ENCODE measurements at regions not wholly inside any gene's neighbourhood (a gene's known extent, or its start where the extent isn't known, plus 50 kb on each side); places are given as distances from the start of the nearest gene placed in this dataset.
"Not testable (repeated sequence)": the region's sequence is repeated elsewhere in the genome, so short reads cannot be mapped to it uniquely, and the experiment has no call there.

DNA sequence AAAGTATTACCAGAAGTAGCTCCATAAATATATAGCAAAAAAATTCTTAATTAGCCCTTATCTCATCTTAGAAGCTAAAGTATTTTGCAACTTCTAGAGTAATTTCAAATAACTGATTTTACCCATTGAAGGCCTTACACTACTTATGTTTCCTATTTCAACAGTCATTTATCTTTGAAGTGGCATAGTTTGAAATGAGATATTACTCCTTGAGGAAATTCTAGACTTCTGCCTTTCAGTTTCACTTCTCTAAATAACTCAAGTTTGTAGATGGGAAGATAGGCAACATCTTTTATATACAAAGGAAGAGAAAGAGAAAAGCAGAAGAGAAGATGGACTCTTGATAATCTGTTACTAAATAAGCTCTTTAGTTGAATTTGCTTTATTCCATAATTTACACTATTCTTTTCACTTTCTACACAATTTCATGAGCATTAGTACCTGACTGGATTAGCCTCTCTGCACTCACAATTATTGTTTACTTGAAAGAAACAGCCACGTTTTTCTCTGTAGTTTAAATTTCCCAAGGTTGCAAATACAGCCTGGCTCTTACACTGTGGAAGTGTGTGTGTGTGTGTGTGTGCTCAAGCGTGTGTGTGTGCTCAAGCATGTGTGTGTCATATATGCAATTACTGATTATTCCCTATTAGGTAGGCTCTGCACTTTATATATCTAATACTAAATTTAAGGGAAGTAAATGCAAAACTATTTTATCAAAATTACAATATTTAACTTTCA is 60.6 kb upstream of the EMB start:
- no peak for DNase-seq (ENCODE audit: low read depth)

DNA sequence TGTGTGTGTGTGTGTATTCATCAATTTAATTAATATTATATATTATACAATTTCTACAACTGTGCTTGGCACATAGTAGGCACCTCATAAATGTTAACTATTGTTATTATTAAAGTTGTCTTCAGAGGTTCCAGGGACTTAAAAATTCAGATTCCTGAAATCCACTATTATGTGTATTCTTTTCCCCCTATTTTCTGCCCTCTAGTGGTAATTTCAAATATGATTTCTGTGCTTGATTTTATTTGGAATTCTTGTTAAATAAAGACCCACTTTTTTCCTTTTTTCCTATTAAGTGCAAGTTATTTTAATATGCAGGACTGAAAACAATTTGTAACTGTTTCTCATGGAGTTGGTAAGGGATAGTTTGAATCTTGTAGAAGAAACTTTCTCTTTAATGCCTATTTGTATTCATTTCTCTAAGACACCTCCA is 72.0 kb upstream of the EMB start:
- not testable (repeated sequence) for DNase-seq (ENCODE audit: low read depth)

DNA sequence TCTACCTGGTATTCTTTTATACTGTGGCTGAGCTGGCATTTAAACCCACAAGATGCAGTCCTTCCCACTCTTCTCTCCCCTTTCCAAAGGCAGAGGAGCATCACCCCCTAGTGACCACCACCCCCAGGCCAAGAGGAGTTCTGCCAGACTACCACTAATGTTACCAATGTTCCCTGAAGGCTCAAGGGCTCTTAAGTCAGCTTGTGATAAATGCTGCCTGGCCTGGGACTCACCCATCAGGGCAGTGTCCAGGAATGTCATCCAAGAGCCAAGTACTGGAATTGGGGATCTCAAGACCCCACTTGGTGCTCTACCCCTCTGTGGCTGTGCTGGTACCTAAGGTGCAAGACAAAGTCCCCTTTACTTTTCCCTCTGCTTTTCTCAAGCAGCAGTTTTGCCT is 80.0 kb upstream of the EMB start:
- not testable (repeated sequence) for DNase-seq (ENCODE audit: low read depth)

DNA sequence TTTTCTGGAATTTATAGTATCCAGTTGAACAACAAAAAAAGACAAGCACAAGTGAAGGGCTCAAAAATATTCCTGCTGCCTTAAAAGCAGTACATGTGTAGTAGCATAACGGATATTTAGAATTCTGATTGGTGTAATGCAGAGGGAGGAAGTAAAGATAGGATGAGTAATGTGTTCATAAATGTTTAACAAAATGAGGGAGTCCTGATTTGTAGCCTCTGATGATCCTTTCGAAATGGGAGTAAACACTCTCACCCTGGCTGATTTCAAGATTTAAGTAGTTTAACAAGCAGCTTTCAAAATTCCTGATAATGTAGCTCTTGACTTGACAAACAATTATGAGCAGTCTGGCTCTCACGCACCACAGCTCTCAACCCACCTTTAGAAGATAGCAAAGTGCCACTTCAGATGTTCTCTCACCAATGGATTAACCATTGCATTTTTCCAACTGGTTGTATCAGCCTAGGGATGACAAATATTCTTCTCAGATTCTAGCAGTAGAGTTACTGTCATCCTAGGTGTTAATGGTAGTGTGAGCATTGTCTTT is 86.5 kb upstream of the EMB start:
- not testable (repeated sequence) for DNase-seq (ENCODE audit: low read depth)

DNA sequence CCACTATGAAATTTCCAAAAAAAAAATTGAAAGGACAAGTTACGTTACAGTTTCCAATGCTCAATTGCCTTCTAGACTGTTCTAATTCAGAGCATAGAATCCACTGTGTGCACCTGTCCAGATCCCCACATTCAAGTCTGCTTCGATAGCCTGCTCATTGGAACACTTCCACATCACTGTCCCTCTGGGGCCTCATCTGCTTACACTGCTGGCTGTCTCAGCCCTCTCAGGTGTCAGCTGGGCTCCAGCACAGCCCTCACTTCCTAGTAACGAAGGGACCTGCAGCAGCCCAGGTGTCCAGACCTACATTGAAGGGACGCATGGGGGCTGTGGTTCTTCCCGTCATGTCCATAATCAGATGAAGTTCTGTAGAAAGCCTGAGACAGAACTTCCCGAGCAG is 94.3 kb upstream of the EMB start:
- DNase-seq (ENCODE audit: low read depth) = no peak

DNA sequence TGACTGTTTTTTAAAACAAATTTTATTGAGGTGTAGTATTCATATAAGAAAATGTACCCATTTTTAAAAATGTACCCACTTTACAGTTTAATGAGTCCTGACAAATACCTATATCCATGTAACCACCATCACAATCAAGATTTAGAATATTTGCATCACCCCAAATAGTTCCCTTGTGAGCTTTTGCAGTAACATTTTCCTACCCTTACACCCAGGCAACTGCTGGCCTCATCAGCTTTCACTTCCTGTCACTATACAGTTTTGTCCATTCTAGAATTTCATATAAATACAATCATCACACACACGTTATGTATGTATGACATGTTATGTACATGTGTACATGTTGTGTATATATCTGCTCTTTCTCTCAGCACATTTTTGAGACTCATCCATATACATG is 96.4 kb upstream of the EMB start:
- not testable (repeated sequence) for DNase-seq (ENCODE audit: low read depth)

DNA sequence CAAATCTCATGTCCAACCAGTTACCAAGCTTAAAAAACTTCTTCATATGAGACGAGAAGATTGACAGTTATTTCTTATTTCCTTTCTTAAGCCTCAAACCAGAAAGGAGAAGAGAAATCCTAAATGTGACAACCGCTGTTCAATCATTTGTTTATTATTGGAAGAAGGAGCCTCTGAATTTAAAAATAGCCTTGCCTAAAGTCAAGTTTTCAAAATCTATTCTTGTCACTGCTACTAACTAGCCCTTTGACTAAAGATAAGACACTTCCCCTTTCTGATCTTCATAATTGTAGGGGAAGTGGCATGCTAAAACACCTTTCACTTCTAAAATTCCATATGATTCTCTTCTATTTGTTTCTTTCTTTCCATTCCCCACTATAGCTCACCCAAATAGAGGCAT is 106.2 kb upstream of the EMB start:
- DNase-seq (ENCODE audit: low read depth) = no peak

DNA sequence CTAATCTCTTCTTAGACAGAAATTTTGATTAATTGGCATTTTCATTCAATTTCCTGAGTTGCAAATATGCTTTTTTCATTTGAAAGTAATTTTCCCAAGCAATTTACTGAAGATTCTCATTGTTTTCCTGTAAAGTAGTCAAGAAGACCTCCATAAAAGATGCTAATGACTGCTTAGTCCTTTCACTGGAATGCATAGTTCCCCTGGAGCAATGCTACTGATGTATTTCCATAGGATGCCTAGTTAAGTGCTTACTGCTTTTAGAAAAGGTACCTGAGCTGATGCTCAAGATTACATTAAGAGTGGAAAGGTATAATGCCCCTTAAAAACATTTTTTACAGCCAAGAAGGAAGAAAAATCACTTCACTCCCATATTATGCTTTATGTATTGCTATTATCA is 109.2 kb upstream of the EMB start:
- DNase-seq (ENCODE audit: low read depth) = no peak

DNA sequence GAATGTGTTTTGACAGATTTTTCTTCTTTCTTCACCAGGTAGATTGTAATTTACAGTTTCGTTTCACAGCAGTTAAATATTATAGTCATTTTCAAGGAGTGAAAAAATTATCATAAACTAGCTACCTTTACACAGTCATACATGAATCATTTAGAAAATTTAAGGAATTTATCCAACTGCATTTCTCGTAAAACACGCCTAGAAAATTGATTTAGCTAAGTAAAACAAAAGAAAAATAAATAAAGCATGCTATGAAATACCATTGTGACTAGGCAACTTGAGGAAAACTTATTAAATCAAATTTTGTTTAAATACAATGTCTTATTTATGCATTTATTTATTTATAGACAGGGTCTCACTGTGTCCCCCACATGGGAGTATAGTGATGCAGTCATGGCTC is 109.9 kb upstream of the EMB start:
- DNase-seq (ENCODE audit: low read depth) = no peak

DNA sequence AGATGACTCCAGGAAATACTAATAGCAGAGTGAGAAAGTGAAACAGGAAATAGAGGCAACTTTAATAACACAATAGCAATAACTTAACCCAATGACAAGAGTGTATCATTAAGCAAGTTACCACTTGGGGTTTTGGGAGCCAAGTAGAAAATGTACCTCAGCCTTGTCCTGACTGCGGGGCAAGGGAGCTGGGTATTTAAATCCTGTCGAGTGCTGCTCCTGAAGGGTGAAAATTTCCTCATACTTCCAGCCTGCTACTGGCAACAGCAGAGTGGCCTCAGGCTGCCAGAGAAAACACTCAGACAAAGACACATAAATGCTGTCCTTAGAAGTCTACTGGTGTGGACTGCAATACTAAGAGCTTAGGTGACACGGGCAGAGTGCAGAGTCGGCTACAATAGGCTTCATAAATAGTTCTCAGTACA is 112.5 kb upstream of the EMB start:
- no peak for DNase-seq (ENCODE audit: low read depth)

DNA sequence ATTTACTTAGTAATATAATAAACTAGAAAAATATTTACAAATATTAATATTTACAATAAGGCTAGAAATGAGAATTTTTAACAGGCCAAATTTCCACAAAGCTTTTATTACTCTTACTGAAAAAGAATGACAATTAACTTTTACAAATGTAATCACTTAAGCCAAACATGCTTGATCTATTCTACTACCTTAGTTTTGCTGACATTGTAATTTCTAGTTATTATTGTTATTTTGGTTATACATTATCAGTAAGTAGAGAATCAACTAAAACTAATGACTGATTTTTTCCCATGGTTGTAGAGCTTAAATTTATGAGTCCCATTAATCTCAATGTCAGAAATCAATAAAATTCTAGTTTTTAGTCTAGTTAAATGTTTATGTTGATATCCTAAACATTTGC is 107.8 kb upstream of the PARP8 start:
- not testable (repeated sequence) for DNase-seq (ENCODE audit: low read depth)

DNA sequence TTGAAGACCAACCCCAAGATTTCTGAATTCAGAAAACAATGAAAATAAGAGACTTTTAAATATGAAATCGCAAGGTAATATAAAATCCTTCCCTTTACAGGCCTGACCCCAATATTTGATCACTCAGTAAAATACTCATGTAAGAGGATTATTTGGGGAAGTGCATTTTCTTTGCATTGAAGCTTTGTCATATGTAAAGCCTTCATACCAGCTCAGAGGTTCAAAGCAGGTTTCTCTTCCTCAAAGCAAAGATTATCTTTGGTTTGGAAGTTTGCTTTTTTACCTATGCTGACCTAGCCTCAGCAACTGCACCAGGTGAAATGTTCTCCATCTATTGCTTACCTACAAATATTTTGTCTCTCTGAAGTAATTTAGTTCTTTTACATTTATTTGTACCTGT is 106.5 kb upstream of the PARP8 start:
- no peak for DNase-seq (ENCODE audit: low read depth)

DNA sequence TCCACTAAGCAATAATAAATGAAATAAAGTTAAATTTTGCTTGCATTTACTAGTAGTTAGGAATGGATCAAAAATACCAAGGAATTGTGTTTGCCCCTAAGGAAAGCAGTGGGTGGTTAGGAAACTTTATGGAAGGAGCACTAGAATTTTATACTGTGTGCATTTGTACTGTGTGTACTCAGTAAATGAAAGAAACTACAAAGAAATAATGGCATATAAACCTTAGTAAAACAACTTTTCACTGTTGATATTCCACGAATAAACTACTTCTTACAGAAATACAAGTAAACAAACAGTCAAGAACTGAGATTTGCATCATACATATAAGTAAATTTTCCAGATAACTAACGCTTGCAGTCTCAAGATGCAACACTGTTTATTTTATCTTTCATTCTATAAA is 103.7 kb upstream of the PARP8 start:
- DNase-seq (ENCODE audit: low read depth) = no peak

DNA sequence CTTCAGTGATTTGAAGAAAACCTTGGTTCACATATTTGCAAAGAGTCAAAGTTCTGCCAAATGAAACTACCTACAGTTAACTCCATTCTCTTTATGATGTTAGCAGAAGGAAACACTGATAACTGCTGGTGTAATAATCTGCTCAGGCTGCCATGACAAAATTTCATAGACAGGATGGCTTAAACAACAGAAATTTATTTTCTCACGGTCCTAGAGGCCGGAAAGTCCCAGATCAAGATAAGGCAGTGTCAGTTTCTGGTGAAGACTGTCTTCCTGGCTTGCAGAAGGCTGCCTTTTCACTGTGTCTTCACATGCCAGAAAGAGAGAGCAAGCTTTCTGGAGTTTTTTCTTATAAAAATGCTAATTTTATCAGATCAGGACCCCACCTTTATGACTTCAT is 102.4 kb upstream of the PARP8 start:
- DNase-seq (ENCODE audit: low read depth) = no peak

DNA sequence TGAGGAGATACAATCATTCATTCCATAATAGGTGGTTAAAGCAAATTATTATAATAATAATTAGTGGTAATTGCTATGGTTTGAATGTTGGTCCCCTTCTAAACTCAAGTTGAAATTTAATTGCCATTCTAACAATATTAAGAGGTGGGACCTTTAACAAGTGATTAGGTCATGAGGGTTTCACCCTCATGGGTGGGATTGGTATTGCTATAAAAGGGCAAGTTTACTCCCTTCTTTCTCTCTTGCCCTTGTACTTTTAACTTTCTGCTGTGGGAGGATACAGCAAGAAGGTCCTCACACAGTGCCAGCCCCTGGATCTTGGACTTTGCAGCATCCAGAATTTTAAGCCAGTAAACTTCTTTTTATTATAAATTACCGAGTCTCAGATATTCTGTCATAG is 101.9 kb upstream of the PARP8 start:
- DNase-seq (ENCODE audit: low read depth) = no peak

DNA sequence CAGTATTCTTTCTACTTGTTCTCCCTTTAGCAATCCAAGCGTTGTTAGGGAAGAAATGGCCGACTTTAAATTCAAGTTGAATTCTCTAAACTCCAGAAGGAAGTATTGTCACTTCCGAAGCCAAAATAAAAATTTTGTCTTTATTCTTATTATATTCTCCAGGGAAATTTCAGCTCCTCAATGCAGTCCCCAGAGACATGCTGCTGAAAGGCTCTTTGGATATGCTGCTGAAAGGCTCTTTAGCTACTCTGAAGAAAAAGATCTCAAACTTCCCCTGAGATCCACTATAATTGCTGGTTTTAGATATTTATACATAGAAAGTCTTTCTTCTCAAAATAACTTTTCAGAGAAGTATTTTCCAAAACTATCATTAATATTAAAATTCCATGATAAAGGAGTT is 92.3 kb upstream of the PARP8 start:
- no peak for DNase-seq (ENCODE audit: low read depth)

DNA sequence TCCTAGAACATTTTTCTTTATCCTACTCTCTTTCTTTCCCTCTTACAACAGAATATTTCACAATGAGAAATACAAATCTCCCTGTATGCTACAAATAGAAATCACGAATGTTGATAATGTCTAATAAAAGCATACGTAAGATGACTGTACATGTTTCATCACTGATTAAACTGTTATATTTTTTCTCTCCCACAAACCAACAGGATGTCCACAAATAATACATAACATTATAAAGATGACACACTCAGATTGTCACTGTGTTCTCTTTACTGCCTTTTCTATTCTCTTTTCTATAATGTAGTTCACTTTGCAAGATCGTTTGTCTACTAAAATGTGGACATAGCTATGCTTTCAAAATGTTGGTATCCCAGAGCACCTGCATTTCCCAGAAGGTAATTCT is 90.7 kb upstream of the PARP8 start:
- DNase-seq (ENCODE audit: low read depth) = no peak

DNA sequence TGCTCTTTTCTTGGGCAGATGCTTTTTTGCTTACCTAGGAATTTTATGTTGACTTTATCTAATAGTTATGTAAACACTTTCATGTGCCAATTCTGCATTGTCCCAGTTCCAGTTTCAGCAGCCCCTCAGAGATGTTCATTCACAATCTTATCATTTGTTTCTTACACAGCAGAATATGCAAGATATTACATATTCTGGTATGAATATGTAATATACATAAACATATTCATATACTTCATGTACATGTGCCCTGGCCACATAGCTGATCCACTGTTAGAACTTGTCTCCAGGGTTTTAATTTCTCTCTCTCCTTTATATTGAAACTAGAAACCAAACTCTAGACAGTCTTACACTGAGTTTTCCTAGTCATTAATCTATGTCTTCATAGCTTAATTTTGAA is 90.2 kb upstream of the PARP8 start:
- DNase-seq (ENCODE audit: low read depth) = no peak

DNA sequence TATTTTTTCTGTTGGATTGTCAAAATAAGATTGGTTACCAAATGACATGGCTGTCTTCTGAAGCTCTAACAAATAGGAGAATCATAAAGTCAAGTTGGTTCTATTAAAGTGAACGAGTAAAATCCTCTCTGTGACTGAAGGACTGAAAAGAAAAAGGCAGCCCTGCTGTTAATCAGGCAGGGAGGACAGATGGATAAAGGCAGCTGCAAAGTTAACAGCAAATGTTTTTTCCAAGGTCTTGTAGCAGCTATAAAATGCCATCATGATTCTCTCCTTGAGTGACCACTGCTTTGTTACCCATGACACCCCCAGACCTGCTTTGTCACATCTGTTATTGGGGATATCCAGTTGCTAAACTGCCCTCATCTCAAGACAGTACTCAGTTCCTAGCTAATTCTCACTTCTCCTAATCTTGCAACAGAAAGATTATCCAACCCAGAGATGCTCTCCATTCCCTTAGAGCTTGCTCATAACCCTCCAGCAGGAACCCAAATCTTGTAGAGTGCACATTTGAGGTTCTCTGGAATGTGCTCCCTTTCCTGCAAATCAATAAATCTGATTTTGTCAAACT is 89.7 kb upstream of the PARP8 start:
- DNase-seq (ENCODE audit: low read depth) = no peak

DNA sequence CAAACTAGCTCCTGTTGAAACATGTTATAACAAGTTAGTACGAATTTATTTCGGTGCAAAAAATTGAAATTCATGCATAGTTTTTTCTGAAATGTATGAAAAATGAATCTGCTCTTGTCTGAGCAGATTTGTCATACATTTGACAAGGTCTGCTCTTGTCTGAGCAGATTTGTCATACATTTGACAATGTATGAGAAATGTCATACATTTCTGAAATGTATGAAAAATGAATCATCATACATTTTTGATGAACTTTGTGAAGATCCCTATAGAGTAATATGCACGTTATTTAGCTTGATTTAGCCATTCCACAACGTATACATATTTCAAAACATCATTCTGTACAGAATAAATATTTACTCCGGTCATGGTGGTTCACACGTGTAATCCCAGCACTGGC is 85.9 kb upstream of the PARP8 start:
- no peak for DNase-seq (ENCODE audit: low read depth)

DNA sequence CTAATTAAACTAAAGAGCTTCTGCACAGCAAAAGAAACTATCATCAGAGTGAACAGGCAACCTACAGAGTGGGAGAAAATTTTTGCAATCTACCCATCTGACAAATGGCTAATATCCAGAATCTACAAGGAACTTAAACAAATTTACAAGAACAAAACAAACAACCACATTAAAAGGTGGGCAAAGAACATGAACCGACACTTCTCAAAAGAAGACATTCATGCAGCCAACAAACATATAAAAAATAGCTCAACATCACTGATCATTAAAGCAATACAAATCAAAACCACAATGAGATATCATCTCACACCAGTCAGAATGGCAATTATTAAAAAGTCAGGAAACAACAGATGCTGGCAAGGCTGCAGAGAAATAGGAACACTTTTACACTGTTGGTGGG is 84.6 kb upstream of the PARP8 start:
- DNase-seq (ENCODE audit: low read depth) = not testable (repeated sequence)

DNA sequence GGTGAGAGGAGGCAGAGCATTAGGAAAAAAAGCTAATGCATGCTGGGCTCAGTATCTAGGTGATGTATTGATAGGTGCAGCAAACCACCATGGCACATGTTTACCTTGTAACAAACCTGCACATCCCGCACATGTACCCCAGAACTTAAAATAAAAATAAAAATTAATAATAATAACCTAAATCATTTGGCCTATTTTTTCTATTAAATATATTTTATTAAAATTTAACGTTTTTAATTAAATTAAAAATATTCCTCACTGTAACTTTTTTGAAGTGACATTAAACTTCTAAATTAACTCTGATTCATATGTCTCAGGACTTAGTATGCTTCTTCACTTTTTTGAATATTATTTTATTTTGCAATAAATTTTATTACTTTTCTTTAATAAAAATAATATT is 83.7 kb upstream of the PARP8 start:
- no peak for DNase-seq (ENCODE audit: low read depth)

DNA sequence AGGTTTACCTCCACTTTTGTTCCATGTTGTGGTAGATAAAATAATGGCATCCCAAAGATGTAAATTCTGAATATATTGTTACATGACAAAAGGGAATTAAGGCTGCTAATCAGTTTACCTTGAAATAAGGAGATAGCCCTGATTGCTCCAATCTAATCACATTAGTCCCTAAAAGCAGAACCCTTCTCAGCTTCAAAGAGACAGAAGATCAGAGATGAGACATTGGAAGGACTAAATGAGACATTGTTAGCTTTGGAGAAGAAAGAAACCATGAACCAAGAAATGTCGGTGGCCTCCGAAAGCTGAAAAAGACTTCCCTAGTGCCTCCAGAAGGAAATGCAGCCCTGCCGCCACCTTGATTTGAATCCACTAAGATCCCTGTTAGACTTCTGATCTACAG is 82.8 kb upstream of the PARP8 start:
- no peak for DNase-seq (ENCODE audit: low read depth)

DNA sequence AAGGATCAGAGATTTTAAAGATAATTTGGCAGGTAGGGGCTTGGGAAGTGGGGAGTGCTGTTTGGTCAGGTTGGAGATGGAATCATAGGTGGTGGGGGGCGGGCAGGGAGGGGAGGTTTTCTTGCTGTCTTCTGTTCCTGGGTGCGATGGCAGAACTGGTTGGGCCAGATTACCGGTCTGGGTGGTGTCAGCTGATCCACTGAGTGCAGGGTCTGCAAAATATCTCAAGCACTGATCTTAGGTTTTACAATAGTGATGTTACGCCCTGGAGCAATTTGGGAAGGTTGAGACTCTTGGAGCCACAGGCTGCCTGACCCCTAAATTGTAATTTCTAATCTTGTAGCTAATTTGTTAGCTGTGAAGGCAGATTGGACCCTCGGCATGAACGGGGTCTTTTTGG is 78.0 kb upstream of the PARP8 start:
- not testable (repeated sequence) for DNase-seq (ENCODE audit: low read depth)

Measured in fibroblast of gingiva (primary cell).